ENCODE measurements at regions not wholly inside any gene's neighbourhood (a gene's known extent, or its start where the extent isn't known, plus 50 kb on each side); places are given as distances from the start of the nearest gene placed in this dataset.
A peak's percentile ranks its signal among the peaks of the same experiment; 100 is the strongest.
"Not testable (repeated sequence)": the region's sequence is repeated elsewhere in the genome, so short reads cannot be mapped to it uniquely, and the experiment has no call there.

DNA sequence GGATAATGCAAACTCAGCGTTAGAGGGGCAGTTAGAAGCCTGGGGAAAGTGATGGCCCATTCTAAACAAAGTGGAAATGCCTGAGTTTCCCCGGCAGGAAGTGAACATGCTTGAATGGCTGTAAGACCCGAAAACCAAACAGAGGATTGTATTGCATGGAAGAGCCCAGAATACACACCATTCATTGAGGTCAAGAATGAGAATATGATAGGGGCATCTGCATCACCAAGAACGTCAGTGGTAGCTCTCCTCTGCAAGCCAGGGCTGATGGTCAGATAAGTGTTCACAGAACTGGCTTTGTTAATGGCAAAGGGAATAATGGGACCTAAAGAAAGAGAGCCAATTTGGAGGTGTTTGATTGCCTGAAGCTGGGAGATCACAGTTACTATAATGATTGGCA, 663.4 kb downstream of the KHDRBS2 start:
- no peak for DNase-seq (ENCODE audit: low spot score)

DNA sequence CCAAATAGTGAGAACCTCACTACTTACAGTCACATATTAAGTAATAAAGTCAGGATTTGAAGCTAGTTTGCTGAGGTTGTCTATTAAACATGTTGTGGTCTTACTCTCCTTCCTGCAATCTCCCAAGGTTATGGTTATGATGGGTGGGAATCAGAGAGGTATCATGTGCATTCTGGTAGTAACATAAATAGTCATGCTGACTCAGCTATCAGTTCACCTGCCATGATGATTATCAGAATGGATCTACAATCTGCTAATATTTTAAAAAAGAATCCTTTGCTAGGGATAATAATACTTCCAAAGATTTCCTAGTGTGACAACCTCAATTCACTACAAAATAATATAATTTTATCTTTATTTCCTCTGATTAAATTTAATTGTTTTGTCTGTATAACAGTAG, 671.9 kb downstream of the KHDRBS2 start:
- DNase-seq (ENCODE audit: low spot score) = no peak

GRCh38 chr6:61606500-61606899, 679.5 kb downstream of the KHDRBS2 start:
- DNase-seq (ENCODE audit: low spot score) = no peak

DNA sequence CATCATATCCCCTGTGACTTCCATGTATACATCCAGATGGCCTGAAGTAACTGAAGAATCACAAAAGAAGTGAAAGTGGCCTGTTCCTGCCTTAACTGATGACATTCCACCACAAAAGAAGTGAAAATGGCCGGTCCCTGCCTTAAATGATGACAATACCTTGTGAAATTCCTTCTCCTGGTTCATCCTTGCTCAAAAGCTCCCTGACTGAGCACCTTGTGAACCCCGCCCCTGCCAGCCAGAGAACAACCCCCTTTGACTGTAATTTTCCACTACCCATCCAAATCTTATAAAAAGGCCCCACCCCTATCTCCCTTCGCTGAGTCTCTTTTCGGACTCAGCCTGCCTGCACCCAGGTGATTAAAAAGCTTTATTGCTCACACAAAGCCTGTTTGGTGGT, 680.2 kb downstream of the KHDRBS2 start:
- DNase-seq (ENCODE audit: low spot score) = not testable (repeated sequence)

- not testable (repeated sequence) for DNase-seq (ENCODE audit: low spot score)
Observed at GRCh38 chr6:61602171-61602570, 683.9 kb downstream of the KHDRBS2 start.

GRCh38 chr6:61592238-61592637, 693.8 kb downstream of the KHDRBS2 start:
- no peak for DNase-seq (ENCODE audit: low spot score)

DNA sequence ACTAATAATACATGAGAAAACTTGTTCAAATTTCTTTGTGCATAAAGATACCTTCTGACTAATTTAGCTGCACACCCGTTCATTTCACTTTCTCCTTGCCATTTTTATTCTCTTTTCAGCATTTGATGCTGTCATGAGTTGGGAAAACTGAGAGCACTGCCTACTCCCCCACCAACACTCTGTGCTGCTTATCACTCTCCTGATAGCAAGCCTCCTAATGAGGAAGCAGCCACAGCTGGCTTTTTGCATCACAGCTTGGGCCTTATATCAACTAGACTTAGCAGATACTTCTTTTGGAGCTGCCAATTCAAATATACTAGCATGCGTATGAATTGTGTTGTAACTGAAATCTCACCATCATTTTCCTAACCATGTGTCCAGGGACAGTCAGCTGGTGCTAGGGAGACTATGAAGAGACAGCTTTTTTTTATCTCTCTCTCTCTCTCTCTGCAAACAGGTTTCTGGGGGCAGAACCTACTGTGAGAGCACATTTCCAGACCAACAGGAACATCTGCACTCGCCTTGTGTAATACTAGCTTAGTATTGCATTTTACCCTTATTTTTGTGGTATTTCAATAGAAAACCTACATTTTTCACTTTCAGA, 699.0 kb downstream of the KHDRBS2 start:
- DNase-seq (ENCODE audit: low spot score) = no peak

- DNase-seq (ENCODE audit: low spot score) = no peak
Observed at GRCh38 chr6:61585504-61585903, 700.5 kb downstream of the KHDRBS2 start.

- no peak for DNase-seq (ENCODE audit: low spot score)
Observed at GRCh38 chr6:61562098-61562497, 723.9 kb downstream of the KHDRBS2 start.

- DNase-seq (ENCODE audit: low spot score) = no peak
Observed at GRCh38 chr6:61558796-61559195, 727.2 kb downstream of the KHDRBS2 start.

DNA sequence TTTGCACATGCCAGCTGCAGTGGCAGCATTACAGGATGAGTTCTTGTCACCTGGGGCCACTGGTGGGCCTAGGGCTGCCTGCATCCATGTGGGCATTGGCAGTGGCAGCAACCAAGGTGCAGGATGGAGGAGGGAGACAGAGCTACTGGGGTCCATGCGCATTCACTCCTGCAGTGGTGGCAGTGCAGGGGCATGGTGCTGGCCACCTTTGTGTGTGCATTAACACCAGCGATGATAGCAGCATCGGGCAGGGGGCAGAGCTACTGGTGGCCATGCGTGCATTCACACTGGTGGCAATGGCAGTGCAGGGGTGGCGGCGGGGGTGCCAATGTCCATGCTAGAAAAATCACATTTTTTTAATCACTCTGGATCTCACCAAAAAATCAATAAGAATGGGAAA, 730.0 kb downstream of the KHDRBS2 start:
- peak; percentile 3 for DNase-seq (ENCODE audit: low spot score)

DNA sequence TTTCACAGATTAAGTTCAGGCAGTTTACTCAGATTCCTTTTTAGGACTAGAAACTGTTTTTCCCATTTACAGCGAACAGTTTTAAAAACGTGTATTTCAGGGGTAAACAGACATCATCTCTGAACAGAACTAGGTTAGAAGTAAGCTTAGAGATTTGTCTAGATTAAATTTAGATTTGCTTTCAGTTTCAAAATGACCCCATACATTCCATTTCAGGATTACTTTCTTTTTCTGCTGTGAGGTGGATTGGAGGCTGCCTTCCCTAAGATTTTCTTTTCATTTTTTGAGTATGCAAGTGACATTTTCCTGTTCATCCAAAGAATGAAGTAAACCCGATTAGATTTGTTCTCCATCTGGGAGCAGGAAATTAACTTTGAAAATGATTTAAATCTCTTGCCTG, 747.2 kb downstream of the KHDRBS2 start:
- no peak for DNase-seq (ENCODE audit: low spot score)

DNA sequence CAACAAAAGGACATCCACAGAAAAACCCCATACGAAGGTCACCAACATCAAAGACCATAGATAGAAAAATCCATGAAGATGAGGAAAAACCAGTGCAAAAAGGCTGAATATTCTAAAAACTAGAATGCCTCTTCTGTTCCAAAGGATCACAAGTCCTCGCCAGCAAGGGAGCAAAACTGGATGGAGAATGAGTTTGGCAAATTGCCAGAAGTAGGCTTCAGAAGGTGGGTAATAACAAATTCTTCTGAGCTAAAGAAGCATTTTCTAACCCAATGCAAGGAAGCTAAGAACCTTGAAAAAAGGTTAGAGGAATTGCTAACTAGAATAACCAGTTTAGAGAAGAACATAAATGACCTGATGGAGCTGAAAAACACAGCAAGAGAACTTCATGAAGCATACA, 753.3 kb downstream of the KHDRBS2 start:
- DNase-seq (ENCODE audit: low spot score) = not testable (repeated sequence)

All from D341Med (cell line).